ENCODE measurements at regions not wholly inside any gene's neighbourhood (a gene's known extent, or its start where the extent isn't known, plus 50 kb on each side); places are given as distances from the start of the nearest gene placed in this dataset.

DNA sequence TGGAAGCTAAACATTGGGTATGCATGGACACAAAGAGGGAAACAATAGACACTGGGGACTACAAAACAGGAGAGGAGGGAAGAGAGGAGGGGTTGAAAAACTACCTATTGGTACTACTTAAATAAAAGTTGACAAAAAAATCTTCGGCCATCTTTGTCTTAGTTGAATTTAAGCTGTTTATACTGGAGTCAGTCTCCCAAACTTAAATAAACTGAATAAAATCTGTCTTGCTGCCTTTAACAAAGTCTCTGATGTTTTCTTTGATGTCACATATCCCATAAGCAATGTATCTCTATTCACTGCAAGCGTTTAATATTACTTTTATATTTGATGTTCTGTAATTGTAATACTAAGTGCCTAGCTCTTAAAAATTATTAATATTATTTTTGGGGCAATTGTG, 409.2 kb upstream of the EPHA7 start:
- no peak overlapping the region for H3K4me2 ChIP-seq (ENCODE audit: low read length)
- no peaks in the 10 kb centered on the region for H3K36me3 ChIP-seq (ENCODE audit: insufficient read depth, low read length)
- H3K9ac ChIP-seq (ENCODE audit: low read length) = no peak overlapping the region
- no peaks in the 10 kb centered on the region for H3K79me2 ChIP-seq (replicated peaks; ENCODE audit: insufficient read depth, low read length)
- no peaks in the 10 kb centered on the region for H3K27me3 ChIP-seq (ENCODE audit: insufficient read depth, low read depth, low read length)
- H3K4me3 ChIP-seq (ENCODE audit: low read length) = no peak overlapping the region
- no peak overlapping the region for H3K27ac ChIP-seq (ENCODE audit: low read length)
- H2AFZ ChIP-seq (ENCODE audit: low read depth, low read length) = no peak overlapping the region
- H3K9me3 ChIP-seq (ENCODE audit: low read length) = no peaks in the 10 kb centered on the region
- H3K9me2 ChIP-seq (ENCODE audit: insufficient read depth, low read length) = no peaks in the 10 kb centered on the region
- H3F3A ChIP-seq (ENCODE audit: insufficient read depth, low read length, poor library complexity, severe bottlenecking) = no peaks in the 10 kb centered on the region
- no peak for TF ChIP-seq TAF1 (IDR thresholded peaks at IDR 0.05; ENCODE audit: low read depth)
- TF ChIP-seq, protein P1, sequence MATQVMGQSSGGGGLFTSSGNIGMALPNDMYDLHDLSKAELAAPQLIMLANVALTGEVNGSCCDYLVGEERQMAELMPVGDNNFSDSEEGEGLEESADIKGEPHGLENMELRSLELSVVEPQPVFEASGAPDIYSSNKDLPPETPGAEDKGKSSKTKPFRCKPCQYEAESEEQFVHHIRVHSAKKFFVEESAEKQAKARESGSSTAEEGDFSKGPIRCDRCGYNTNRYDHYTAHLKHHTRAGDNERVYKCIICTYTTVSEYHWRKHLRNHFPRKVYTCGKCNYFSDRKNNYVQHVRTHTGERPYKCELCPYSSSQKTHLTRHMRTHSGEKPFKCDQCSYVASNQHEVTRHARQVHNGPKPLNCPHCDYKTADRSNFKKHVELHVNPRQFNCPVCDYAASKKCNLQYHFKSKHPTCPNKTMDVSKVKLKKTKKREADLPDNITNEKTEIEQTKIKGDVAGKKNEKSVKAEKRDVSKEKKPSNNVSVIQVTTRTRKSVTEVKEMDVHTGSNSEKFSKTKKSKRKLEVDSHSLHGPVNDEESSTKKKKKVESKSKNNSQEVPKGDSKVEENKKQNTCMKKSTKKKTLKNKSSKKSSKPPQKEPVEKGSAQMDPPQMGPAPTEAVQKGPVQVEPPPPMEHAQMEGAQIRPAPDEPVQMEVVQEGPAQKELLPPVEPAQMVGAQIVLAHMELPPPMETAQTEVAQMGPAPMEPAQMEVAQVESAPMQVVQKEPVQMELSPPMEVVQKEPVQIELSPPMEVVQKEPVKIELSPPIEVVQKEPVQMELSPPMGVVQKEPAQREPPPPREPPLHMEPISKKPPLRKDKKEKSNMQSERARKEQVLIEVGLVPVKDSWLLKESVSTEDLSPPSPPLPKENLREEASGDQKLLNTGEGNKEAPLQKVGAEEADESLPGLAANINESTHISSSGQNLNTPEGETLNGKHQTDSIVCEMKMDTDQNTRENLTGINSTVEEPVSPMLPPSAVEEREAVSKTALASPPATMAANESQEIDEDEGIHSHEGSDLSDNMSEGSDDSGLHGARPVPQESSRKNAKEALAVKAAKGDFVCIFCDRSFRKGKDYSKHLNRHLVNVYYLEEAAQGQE (IDR thresholded peaks at IDR 0.05; ENCODE audit: borderline replicate concordance) = no peak
- TF ChIP-seq EZH2 (IDR thresholded peaks at IDR 0.05; ENCODE audit: borderline replicate concordance, insufficient read depth, low read length, poor library complexity, severe bottlenecking) = no peak
- TF ChIP-seq, protein P2, sequence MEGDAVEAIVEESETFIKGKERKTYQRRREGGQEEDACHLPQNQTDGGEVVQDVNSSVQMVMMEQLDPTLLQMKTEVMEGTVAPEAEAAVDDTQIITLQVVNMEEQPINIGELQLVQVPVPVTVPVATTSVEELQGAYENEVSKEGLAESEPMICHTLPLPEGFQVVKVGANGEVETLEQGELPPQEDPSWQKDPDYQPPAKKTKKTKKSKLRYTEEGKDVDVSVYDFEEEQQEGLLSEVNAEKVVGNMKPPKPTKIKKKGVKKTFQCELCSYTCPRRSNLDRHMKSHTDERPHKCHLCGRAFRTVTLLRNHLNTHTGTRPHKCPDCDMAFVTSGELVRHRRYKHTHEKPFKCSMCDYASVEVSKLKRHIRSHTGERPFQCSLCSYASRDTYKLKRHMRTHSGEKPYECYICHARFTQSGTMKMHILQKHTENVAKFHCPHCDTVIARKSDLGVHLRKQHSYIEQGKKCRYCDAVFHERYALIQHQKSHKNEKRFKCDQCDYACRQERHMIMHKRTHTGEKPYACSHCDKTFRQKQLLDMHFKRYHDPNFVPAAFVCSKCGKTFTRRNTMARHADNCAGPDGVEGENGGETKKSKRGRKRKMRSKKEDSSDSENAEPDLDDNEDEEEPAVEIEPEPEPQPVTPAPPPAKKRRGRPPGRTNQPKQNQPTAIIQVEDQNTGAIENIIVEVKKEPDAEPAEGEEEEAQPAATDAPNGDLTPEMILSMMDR (IDR thresholded peaks at IDR 0.05; ENCODE audit: poor library complexity, severe bottlenecking) = no peak
- no peak for TF ChIP-seq POLR2AphosphoS5 (IDR thresholded peaks at IDR 0.05)
- no peak for TF ChIP-seq SMC3 (conservative IDR thresholded peaks at IDR 0.05; ENCODE audit: poor library complexity)
- TF ChIP-seq MXI1 (conservative IDR thresholded peaks at IDR 0.05; ENCODE audit: poor library complexity, severe bottlenecking) = no peak
- TF ChIP-seq EP300 (conservative IDR thresholded peaks at IDR 0.05; ENCODE audit: poor library complexity, severe bottlenecking) = no peak
- no peak for TF ChIP-seq RAD21 (conservative IDR thresholded peaks at IDR 0.05)
- H4K20me1 ChIP-seq (ENCODE audit: insufficient read depth) = no peaks in the 10 kb centered on the region

DNA sequence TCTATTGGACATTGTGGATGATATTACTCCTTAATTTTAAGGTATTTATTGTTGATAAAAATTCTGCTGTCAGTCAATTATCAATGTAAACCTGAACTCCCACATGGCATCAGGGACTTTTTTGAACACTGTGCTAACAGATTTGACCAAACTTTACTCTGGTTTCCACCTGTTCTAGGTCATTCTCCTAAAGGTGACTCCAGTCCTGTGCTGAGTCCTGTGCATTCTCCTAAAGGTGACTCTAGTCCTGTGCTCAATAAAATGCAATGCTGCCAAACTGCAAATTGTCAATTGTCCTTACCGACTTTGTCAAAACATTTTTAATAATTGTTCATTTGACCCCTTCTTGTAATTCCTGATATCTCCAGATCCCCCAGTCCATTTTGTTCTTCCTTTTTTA, 408.4 kb upstream of the EPHA7 start:
- no peak overlapping the region for H3K4me3 ChIP-seq (ENCODE audit: low read length)
- H3K27ac ChIP-seq (ENCODE audit: low read length) = no peak overlapping the region
- no peaks in the 10 kb centered on the region for H3F3A ChIP-seq (ENCODE audit: insufficient read depth, low read length, poor library complexity, severe bottlenecking)
- no peaks in the 10 kb centered on the region for H3K36me3 ChIP-seq (ENCODE audit: insufficient read depth, low read length)
- no peak overlapping the region for H3K9ac ChIP-seq (ENCODE audit: low read length)
- H3K27me3 ChIP-seq (ENCODE audit: insufficient read depth, low read depth, low read length) = no peaks in the 10 kb centered on the region
- no peaks in the 10 kb centered on the region for H3K9me2 ChIP-seq (ENCODE audit: insufficient read depth, low read length)
- no peak overlapping the region for H3K4me2 ChIP-seq (ENCODE audit: low read length)
- no peak overlapping the region for H2AFZ ChIP-seq (ENCODE audit: low read depth, low read length)
- no peaks in the 10 kb centered on the region for H4K20me1 ChIP-seq (ENCODE audit: insufficient read depth)
- no peaks in the 10 kb centered on the region for H3K9me3 ChIP-seq (ENCODE audit: low read length)
- H3K79me2 ChIP-seq (replicated peaks; ENCODE audit: insufficient read depth, low read length) = no peaks in the 10 kb centered on the region
- TF ChIP-seq RAD21 (conservative IDR thresholded peaks at IDR 0.05) = no peak
- no peak for TF ChIP-seq EP300 (conservative IDR thresholded peaks at IDR 0.05; ENCODE audit: poor library complexity, severe bottlenecking)
- TF ChIP-seq MXI1 (conservative IDR thresholded peaks at IDR 0.05; ENCODE audit: poor library complexity, severe bottlenecking) = no peak
- TF ChIP-seq TAF1 (IDR thresholded peaks at IDR 0.05; ENCODE audit: low read depth) = no peak
- TF ChIP-seq SMC3 (conservative IDR thresholded peaks at IDR 0.05; ENCODE audit: poor library complexity) = no peak

All from neural cell (in vitro differentiated cells).